SK-N-SH treated with all-trans-retinoic acid at 6 μM for 48 hours (cell line): ENCODE measurements at regions not wholly inside any gene's neighbourhood (a gene's known extent, or its start where the extent isn't known, plus 50 kb on each side); places are given as distances from the start of the nearest gene placed in this dataset.

Experiments
- ATAC-seq: fragments of 200-7000 bp; cut with Tn5 transposase; 3 replicates; pipeline ENCODE4 v1.9.1; 2020; ENCODE audit warnings: mild to moderate bottlenecking, moderate library complexity
- ARNTL ChIP-seq: fragments of 450-650 bp; formaldehyde crosslinking; IDR thresholded peaks from 2 replicates; pipeline ENCODE4 v1.5.0; 2020; ENCODE audit warnings: low read depth, mild to moderate bottlenecking, moderate library complexity, borderline replicate concordance
- BACH2 ChIP-seq: fragments of 250-450 bp; sonication (Bioruptor Pico); IDR thresholded peaks from 2 replicates; pipeline ENCODE4 v1.9.0; 2021; ENCODE audit warnings: mild to moderate bottlenecking, borderline replicate concordance
- CREB5 ChIP-seq: fragments of 250-450 bp; sonication (Bioruptor Pico); IDR thresholded peaks from 2 replicates; pipeline ENCODE4 v1.5.1; 2020; ENCODE audit warnings: low read depth, mild to moderate bottlenecking, moderate library complexity
- CSDC2 ChIP-seq: fragments of 250-450 bp; sonication (Bioruptor Pico); IDR thresholded peaks from 2 replicates; pipeline ENCODE4 v1.5.0; 2020; ENCODE audit warnings: mild to moderate bottlenecking, moderate library complexity
- CSRNP3 ChIP-seq: fragments of 250-450 bp; sonication (Bioruptor Pico); IDR thresholded peaks from 2 replicates; pipeline ENCODE4 v1.5.1; 2021; ENCODE audit warnings: mild to moderate bottlenecking, moderate library complexity
- ESRRG ChIP-seq: fragments of 250-450 bp; sonication (Bioruptor Pico); IDR thresholded peaks from 2 replicates; pipeline ENCODE4 v1.6.1; 2021; ENCODE audit warnings: mild to moderate bottlenecking
- GLIS3 ChIP-seq: fragments of 250-450 bp; sonication (Bioruptor Pico); IDR thresholded peaks from 2 replicates; pipeline ENCODE4 v1.5.0; 2020; ENCODE audit warnings: mild to moderate bottlenecking, moderate library complexity
- ISL1 ChIP-seq: fragments of 250-450 bp; sonication (Bioruptor Pico); IDR thresholded peaks from 2 replicates; pipeline ENCODE4 v2.1.2; 2022; ENCODE audit warnings: mild to moderate bottlenecking, moderate library complexity
- OSR1 ChIP-seq: fragments of 250-450 bp; sonication (Bioruptor Pico); IDR thresholded peaks from 2 replicates; pipeline ENCODE4 v1.8.0; 2022; ENCODE audit warnings: moderate library complexity, mild to moderate bottlenecking, inconsistent platforms
- PATZ1 ChIP-seq: fragments of 250-450 bp; sonication (Bioruptor Pico); IDR thresholded peaks from 2 replicates; pipeline ENCODE4 v1.8.0; 2020; ENCODE audit warnings: mild to moderate bottlenecking, moderate library complexity, borderline replicate concordance
- PPARA ChIP-seq: fragments of 250-450 bp; sonication (Bioruptor Pico); IDR thresholded peaks from 2 replicates; pipeline ENCODE4 v1.5.0; 2020; ENCODE audit warnings: mild to moderate bottlenecking, borderline replicate concordance
- RARB ChIP-seq: fragments of 250-450 bp; sonication (Bioruptor Pico); IDR thresholded peaks from 2 replicates; pipeline ENCODE4 v1.8.0; 2021; ENCODE audit warnings: mild to moderate bottlenecking, moderate library complexity
- TCF4 ChIP-seq: fragments of 250-450 bp; sonication (Bioruptor Pico); IDR thresholded peaks from 2 replicates; pipeline ENCODE4 v1.8.0; 2021; ENCODE audit warnings: mild to moderate bottlenecking, moderate library complexity, borderline replicate concordance
- TSHZ2 ChIP-seq: fragments of 250-450 bp; sonication (Bioruptor Pico); IDR thresholded peaks from 2 replicates; pipeline ENCODE4 v1.5.0; 2020; ENCODE audit warnings: mild to moderate bottlenecking, moderate library complexity
- ZC3H10 ChIP-seq: fragments of 250-450 bp; sonication (Bioruptor Pico); IDR thresholded peaks from 2 replicates; pipeline ENCODE4 v1.5.1; 2021; ENCODE audit warnings: mild to moderate bottlenecking, moderate library complexity
- ZFP3 ChIP-seq: fragments of 250-450 bp; sonication (Bioruptor Pico); IDR thresholded peaks from 2 replicates; pipeline ENCODE4 v1.5.0; 2020; ENCODE audit warnings: mild to moderate bottlenecking, moderate library complexity
- ZFP30 ChIP-seq: fragments of 450-650 bp; formaldehyde crosslinking; IDR thresholded peaks from 2 replicates; pipeline ENCODE4 v1.5.0; 2022; ENCODE audit warnings: mild to moderate bottlenecking, moderate library complexity
- ZNF565 ChIP-seq: fragments of 450-650 bp; formaldehyde crosslinking; conservative IDR thresholded peaks from 2 replicates; pipeline ENCODE4 v1.5.0; 2020; ENCODE audit warnings: low read depth, mild to moderate bottlenecking, moderate library complexity
- ZNF70 ChIP-seq: fragments of 450-650 bp; formaldehyde crosslinking; IDR thresholded peaks from 2 replicates; pipeline ENCODE4 v1.5.0; 2020; ENCODE audit warnings: mild to moderate bottlenecking, moderate library complexity
- ZNF8 ChIP-seq: fragments of 450-650 bp; formaldehyde crosslinking; IDR thresholded peaks from 2 replicates; pipeline ENCODE4 v1.5.0; 2020; ENCODE audit warnings: mild to moderate bottlenecking, moderate library complexity

GRCh38 chr11:106474274-106474673, 396.8 kb downstream of the AASDHPPT start:
- ATAC-seq, result no peak
- no peak for TF ChIP-seq ZNF565
- TF ChIP-seq TCF4, result no peak
- no peak for TF ChIP-seq TSHZ2 (CRISPR knock-in tag)
- no peak for TF ChIP-seq ESRRG (CRISPR knock-in tag)
- TF ChIP-seq CSDC2 (CRISPR knock-in tag), result no peak
- no peak for TF ChIP-seq OSR1
- TF ChIP-seq ZFP30 (CRISPR knock-in tag), result no peak
- no peak for TF ChIP-seq ARNTL (CRISPR knock-in tag)
- TF ChIP-seq ZC3H10 (CRISPR knock-in tag), result no peak
- no peak for TF ChIP-seq ZFP3 (CRISPR knock-in tag)
- TF ChIP-seq CSRNP3 (CRISPR knock-in tag), result no peak
- TF ChIP-seq, all 23 proteins: peak for 0

GRCh38 chr11:106475181-106475580, 397.7 kb downstream of the AASDHPPT start:
- ATAC-seq, result no peak
- TF ChIP-seq CSDC2 (CRISPR knock-in tag) (no peak), BACH2 (CRISPR knock-in tag) (no peak), ZNF8 (no peak), CREB5 (no peak), ZNF565 (no peak), ESRRG (CRISPR knock-in tag) (no peak), PATZ1 (CRISPR knock-in tag) (no peak)
- TF ChIP-seq, all 23 proteins: peak for 0

GRCh38 chr11:106477776-106478175, 400.3 kb downstream of the AASDHPPT start:
- TF ChIP-seq OSR1, result no peak
- no peak for TF ChIP-seq CSDC2 (CRISPR knock-in tag)
- TF ChIP-seq ARNTL (CRISPR knock-in tag), result no peak
- ATAC-seq, result no peak

- TF ChIP-seq ARNTL (CRISPR knock-in tag) (no peak), ZC3H10 (CRISPR knock-in tag) (no peak), TCF4 (no peak), ISL1 (CRISPR knock-in tag) (no peak), ZFP3 (CRISPR knock-in tag) (no peak), BACH2 (CRISPR knock-in tag) (no peak), ZNF70 (CRISPR knock-in tag) (no peak), GLIS3 (CRISPR knock-in tag) (no peak), PATZ1 (CRISPR knock-in tag) (no peak), ZNF565 (no peak), CSDC2 (CRISPR knock-in tag) (no peak), PPARA (CRISPR knock-in tag) (no peak), RARB (CRISPR knock-in tag) (no peak), CSRNP3 (CRISPR knock-in tag) (no peak), ZNF8 (no peak), ESRRG (CRISPR knock-in tag) (no peak)
- TF ChIP-seq, all 23 proteins: peak for 0
- no peak for ATAC-seq
These were observed 402.2 kb downstream of the AASDHPPT start for GRCh38 chr11:106479646-106480045.
